AG09319 (cell line): ENCODE measurements at regions not wholly inside any gene's neighbourhood (a gene's known extent, or its start where the extent isn't known, plus 50 kb on each side); places are given as distances from the start of the nearest gene placed in this dataset.

Experiments
- DNase-seq: peaks from one replicate; pipeline ENCODE4 v3.0.0-alpha.2; 2010; ENCODE audit warnings: low read depth; ENCODE audit errors: extremely low read depth
- TF ChIP-seq, protein P1 (sequence below): IDR thresholded peaks from 2 replicates; pipeline ENCODE4 v1.5.1; 2011; ENCODE audit warnings: low read depth, mild to moderate bottlenecking, inconsistent platforms, low read length, moderate library complexity

DNA sequence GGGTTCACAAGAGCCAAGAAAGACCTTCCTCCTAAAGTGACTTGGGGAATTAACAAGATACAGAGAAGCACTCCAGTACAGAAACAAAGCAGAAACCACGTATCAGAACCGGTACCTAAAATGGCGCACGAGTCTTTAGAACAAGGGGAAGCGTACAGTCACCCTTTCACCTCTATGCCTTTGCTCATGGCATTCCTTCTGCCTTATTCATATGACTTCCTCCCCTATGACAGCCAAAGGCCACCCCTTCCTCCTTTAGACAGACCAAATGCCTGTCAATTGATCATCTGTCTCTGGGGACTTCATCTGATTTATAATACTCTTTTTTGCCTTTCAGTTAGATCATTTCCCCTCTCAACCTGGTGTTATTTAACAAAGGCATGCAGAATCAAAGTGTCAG is 89.5 kb upstream of the OSBPL8 start:
- TF ChIP-seq, protein P1, sequence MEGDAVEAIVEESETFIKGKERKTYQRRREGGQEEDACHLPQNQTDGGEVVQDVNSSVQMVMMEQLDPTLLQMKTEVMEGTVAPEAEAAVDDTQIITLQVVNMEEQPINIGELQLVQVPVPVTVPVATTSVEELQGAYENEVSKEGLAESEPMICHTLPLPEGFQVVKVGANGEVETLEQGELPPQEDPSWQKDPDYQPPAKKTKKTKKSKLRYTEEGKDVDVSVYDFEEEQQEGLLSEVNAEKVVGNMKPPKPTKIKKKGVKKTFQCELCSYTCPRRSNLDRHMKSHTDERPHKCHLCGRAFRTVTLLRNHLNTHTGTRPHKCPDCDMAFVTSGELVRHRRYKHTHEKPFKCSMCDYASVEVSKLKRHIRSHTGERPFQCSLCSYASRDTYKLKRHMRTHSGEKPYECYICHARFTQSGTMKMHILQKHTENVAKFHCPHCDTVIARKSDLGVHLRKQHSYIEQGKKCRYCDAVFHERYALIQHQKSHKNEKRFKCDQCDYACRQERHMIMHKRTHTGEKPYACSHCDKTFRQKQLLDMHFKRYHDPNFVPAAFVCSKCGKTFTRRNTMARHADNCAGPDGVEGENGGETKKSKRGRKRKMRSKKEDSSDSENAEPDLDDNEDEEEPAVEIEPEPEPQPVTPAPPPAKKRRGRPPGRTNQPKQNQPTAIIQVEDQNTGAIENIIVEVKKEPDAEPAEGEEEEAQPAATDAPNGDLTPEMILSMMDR: no peak
- DNase-seq: no peak

- DNase-seq: no peak
These were observed 92.8 kb upstream of the OSBPL8 start for GRCh38 chr12:76652402-76652801.

DNA sequence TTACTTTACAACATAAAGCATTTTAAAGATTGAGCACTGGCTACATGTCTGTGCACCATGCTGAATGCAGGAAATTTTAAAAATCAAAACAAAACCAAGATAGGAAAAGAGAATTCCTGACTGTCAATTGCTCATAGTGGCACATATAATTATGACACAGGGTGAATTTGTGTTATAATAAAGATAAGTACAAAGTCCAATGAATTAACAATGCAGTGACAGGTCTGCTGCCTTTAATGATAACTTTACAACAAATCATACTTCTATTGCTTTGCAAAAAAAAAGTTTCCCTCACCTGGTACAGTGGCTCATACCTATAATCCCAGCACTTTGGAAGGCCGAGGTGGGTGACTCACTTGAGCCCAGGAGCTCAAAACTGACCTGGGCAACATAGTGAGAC is 93.8 kb upstream of the OSBPL8 start:
- no peak for DNase-seq
- TF ChIP-seq, protein P1: no peak

More at GRCh38 chr12:76652402-76652801, 92.8 kb upstream of the OSBPL8 start:
- TF ChIP-seq, protein P1: no peak

- TF ChIP-seq, protein P1: no peak
- DNase-seq: no peak
These were observed 99.2 kb upstream of the ZDHHC17 start for GRCh38 chr12:76664731-76665130.

GRCh38 chr12:76666290-76666835 is 97.6 kb upstream of the ZDHHC17 start:
- TF ChIP-seq, protein P1: no peak
- DNase-seq: no peak

- TF ChIP-seq, protein P1: no peak
- DNase-seq: no peak
These were observed 93.9 kb upstream of the ZDHHC17 start for GRCh38 chr12:76669981-76670380.

DNA sequence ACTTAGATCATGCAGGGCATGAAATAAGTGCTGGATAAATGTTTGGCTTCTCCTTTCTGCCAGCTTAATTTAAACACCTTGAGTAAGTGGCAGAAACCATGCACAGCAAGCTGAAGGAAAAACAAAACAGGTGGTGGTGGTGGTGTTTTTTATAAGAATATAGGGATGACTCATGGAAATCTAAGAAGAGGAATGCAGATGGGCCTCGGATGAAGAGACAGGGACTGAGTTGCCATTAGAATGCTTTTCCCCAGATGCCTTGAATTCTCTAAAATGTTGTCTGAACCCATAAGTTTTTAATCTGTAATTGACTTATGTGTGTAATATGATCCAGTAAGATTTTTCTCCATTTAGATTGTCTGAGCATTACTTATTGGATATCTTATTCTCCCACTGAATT is 93.1 kb upstream of the ZDHHC17 start:
- DNase-seq: no peak
- TF ChIP-seq, protein P1: no peak
